ENCODE measurements at regions not wholly inside any gene's neighbourhood (a gene's known extent, or its start where the extent isn't known, plus 50 kb on each side); places are given as distances from the start of the nearest gene placed in this dataset.

DNA sequence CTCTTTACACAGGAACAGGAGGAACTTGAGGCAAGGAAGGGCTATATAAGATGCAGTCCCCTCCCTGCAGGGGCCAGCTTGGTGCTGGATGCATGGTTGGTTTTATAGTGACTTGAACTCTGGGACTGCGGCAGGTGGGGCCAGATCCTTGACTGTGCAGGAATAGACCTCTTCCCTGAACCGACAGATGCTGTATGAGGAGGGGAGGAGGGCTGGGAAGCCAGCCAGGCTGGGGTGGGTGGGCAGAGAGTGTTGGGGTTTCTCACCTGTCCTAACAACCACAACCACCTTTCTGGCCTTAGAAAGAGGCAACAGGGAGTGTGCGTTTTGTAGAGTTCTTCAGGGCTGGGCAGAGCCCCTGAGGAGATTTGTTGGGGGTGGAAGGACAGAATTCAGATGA, 798.1 kb downstream of the KCNJ18 start:
- TF ChIP-seq CTCF (IDR thresholded peaks at IDR 0.05) (no peak), POLR2A (IDR thresholded peaks at IDR 0.05) (no peak)

Data from esophagus squamous epithelium (tissue), 4 donors.